HCT116 (cell line): ENCODE measurements at regions not wholly inside any gene's neighbourhood (a gene's known extent, or its start where the extent isn't known, plus 50 kb on each side); places are given as distances from the start of the nearest gene placed in this dataset.

Source experiments
- EGR1 ChIP-seq: IDR thresholded peaks from 2 replicates; pipeline ENCODE4 v1.6.1; 2012; ENCODE audit warnings: low read depth
- POLR2A ChIP-seq: IDR thresholded peaks from 2 replicates; pipeline ENCODE4 v1.7.0; 2011; ENCODE audit warnings: borderline replicate concordance; ENCODE audit not compliant: insufficient read depth, insufficient read length; ENCODE audit errors: extremely low read depth
- POLR2AphosphoS5 ChIP-seq: IDR thresholded peaks from 2 replicates; pipeline ENCODE4 v1.6.1; 2011; ENCODE audit warnings: mild to moderate bottlenecking, low read depth, low read length, moderate library complexity

- TF ChIP-seq EGR1: no peak
- no peak for TF ChIP-seq POLR2AphosphoS5
- TF ChIP-seq POLR2A: no peak
Measured at GRCh38 chr2:236954641-236955040, 131.0 kb upstream of the COPS8 start.
